GM12872 (cell line): ENCODE measurements at regions not wholly inside any gene's neighbourhood (a gene's known extent, or its start where the extent isn't known, plus 50 kb on each side); places are given as distances from the start of the nearest gene placed in this dataset.

Experiments
- CTCF ChIP-seq: IDR thresholded peaks from 3 replicates; pipeline ENCODE4 v1.5.1; 2011; ENCODE audit warnings: low read depth, mild to moderate bottlenecking, low read length, moderate library complexity; ENCODE audit not compliant: insufficient read depth

DNA sequence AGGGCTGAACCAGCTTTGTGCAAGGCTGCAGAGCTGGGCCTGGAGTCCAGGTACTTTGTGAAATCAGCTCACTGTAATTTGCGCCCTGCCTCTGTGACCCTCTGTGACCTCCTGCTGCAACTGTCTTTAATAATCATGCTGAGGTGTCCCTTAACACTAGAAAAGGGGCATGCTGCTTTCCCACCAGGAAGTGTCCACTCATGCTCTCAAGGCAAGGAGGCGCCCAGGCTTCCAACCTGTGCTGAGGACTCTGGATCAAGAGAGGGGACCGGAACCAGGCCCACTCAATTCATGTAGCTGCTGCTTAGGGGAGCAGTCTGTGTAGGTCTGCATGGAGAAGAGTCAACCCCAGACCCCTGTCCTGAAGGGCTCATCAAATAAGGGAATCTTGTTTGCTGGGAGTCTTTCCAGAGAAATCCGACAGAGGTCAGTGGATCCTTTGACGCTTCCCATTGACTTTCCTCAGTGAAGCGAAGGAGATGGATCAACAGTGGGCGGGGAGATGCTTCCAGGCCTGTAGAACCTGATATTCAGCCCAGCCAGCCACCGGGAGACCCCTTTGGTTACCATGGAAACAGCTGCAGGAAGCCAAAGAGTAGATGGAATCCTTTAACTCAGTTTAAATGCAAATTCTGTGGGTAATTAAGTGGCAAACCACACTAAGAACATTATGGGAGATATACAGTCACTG lies 945.9 kb downstream of the GRID1 start:
- TF ChIP-seq CTCF = no peak

DNA sequence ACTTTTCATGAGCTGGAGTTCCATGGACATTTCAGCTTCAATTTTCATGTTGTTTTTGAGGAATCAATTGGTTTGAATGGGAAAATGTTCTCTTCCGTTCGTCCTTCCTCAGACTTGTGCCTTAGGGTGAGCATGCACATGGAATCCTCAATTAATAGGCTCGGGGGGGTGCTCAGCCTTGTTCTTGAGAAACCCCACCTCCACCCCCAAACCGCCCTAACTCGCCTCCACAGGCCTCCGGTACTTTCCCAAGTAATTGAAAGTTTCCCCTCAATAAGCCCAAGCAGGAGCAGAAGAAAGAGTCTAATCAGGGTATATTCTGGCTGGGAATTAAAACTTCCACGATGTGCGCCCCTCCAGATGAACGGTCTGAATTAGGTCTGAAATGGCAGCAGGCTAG lies 945.2 kb downstream of the GRID1 start:
- no peak for TF ChIP-seq CTCF

DNA sequence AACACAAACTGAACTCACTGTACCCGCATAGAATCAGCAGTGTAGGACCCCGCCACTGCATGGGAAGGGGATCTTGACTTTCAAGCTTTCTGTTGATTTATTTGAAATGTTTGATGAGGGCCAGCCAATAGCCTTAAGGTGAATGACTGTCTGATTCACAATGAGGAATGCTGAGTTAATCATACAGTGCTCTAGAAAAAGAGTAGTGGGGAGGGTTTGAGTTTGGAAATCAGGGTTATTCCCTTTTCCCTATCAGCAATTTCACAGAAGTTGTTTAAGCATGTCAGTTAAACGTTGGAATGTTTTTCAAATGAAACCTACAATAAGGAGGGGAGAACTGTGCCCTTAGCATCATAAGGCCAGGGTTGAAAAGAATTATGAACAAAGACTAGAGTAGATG lies 937.5 kb downstream of the GRID1 start:
- no peak for TF ChIP-seq CTCF

DNA sequence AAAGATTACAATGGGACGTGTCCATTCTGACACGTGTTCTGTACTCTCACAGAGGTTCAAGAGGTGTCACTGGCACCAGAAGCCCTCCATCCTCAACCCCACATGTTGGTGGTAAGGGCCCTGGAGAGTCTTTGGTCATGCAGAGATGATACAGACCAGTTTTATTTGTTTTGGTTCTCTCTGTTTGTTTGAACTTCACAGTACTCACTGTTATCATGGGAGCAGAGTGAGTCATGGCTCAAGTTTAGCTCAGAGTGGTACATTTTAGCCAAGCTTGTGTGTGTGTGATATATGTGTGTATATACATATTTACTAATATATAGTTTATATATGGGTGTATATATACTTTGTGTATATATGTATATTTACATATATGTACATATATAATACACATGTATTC lies 935.6 kb downstream of the GRID1 start:
- TF ChIP-seq CTCF = no peak

DNA sequence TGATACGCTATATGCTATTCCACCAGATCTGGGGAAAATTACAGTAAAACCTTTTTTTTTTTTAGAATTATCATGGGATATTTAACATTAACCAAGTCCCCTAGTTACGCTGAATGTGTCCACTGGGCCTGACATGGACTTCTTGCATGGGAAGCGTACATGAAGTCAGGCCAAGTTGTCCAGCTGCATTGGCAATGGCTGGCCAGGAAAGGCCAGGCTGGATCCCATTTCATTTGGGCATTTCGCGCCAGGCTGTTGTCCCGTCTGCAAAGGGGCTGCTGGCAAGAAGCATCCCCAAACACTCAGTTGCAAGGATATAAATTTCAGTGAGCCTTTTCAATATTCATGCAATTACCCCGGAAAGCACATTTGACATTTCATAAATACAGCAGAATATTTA lies 933.3 kb downstream of the GRID1 start:
- no peak for TF ChIP-seq CTCF

DNA sequence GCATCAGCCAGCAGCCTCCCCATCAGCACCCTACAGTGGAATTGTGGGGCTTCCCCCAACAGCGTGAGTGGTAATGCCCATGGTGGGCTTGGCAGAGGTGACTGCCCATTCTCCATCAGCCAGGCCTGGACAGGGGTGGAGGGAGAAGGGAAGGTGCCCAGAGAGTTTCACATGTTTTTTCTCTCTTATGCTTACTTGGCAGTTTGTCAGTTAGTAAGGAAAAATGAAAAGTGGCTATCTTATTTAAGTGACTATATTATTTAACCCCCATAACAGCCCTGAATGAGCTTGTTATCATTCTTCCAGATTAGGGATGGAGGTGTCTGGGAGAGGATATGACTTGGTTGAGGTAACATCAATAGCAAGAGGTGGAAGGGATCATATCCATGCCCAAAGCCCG lies 921.7 kb downstream of the GRID1 start:
- no peak for TF ChIP-seq CTCF

- TF ChIP-seq CTCF = no peak
These were observed 920.9 kb downstream of the GRID1 start for GRCh38 chr10:85445702-85446101.
